Parathyroid adenoma (tissue), 2 donors: ENCODE measurements at regions not wholly inside any gene's neighbourhood (a gene's known extent, or its start where the extent isn't known, plus 50 kb on each side); places are given as distances from the start of the nearest gene placed in this dataset.

Source experiments
- H2AFZ ChIP-seq: fragments of 300-600 bp; sonication (generic); one replicate; pipeline ENCODE4 v1.7.0; 2017; ENCODE audit warnings: antibody characterized with exemption, mild to moderate bottlenecking
- H3K27ac ChIP-seq: fragments of 300-600 bp; sonication (generic); one replicate; pipeline ENCODE4 v1.7.0; 2017
- H3K27me3 ChIP-seq: fragments of 300-600 bp; sonication (generic); one replicate; pipeline ENCODE4 v1.7.0; 2017; ENCODE audit warnings: low read length; ENCODE audit not compliant: control insufficient read depth, insufficient read depth
- H3K36me3 ChIP-seq: fragments of 300-600 bp; sonication (generic); one replicate; pipeline ENCODE4 v1.7.0; 2017; ENCODE audit warnings: low read length; ENCODE audit not compliant: control insufficient read depth, insufficient read depth
- H3K4me1 ChIP-seq: fragments of 300-600 bp; sonication (generic); one replicate; pipeline ENCODE4 v1.7.0; 2017; ENCODE audit warnings: control low read depth
- H3K4me2 ChIP-seq: fragments of 300-600 bp; sonication (generic); one replicate; pipeline ENCODE4 v1.7.0; 2017; ENCODE audit warnings: low read length
- H3K4me3 ChIP-seq: fragments of 300-600 bp; sonication (generic); one replicate; pipeline ENCODE4 v1.7.0; 2017; ENCODE audit warnings: low read depth, low read length
- H3K79me2 ChIP-seq: fragments of 300-600 bp; sonication (generic); one replicate; pipeline ENCODE4 v1.7.0; 2017; ENCODE audit warnings: control low read depth
- H3K9ac ChIP-seq: fragments of 300-600 bp; sonication (generic); one replicate; pipeline ENCODE4 v1.7.0; 2017; ENCODE audit warnings: mild to moderate bottlenecking
- H3K9me3 ChIP-seq: fragments of 300-600 bp; sonication (generic); one replicate; pipeline ENCODE4 v1.7.0; 2017; ENCODE audit warnings: low read length; ENCODE audit not compliant: control insufficient read depth
- CTCF ChIP-seq: fragments of 300-600 bp; sonication (generic); IDR thresholded peaks from one replicate; pipeline ENCODE4 v1.7.0; 2017; ENCODE audit warnings: antibody characterized with exemption, mild to moderate bottlenecking
- donor health status: primary hyperparathyroidism.

- Histone ChIP-seq H3K36me3 (no peaks in the 10 kb centered on the region), H3K27ac (no peak overlapping the region), H3K4me2 (no peak overlapping the region), H3K27me3 (no peaks in the 10 kb centered on the region), H3K4me3 (no peak overlapping the region), H3K9me3 (no peaks in the 10 kb centered on the region), H2AFZ (no peak overlapping the region), H3K79me2 (no peaks in the 10 kb centered on the region), H3K9ac (no peak overlapping the region), H3K4me1 (no peaks in the 10 kb centered on the region)
- no peak for TF ChIP-seq CTCF
Observed at GRCh38 chr5:72565513-72566289, 58.5 kb upstream of the ZNF366 start.

GRCh38 chr5:72562717-72563116 is 55.5 kb upstream of the ZNF366 start:
- H3K9ac ChIP-seq, result no peak overlapping the region
- H3K27ac ChIP-seq, result no peak overlapping the region
- H3K79me2 ChIP-seq, result no peaks in the 10 kb centered on the region
- H2AFZ ChIP-seq, result no peak overlapping the region
- H3K4me1 ChIP-seq, result no peaks in the 10 kb centered on the region
- no peak overlapping the region for H3K4me2 ChIP-seq
- no peaks in the 10 kb centered on the region for H3K36me3 ChIP-seq
- no peak overlapping the region for H3K4me3 ChIP-seq
- no peak for TF ChIP-seq CTCF
- H3K27me3 ChIP-seq, result no peaks in the 10 kb centered on the region
- H3K9me3 ChIP-seq, result no peaks in the 10 kb centered on the region

GRCh38 chr5:72561148-72561972 is 54.1 kb upstream of the ZNF366 start:
- Histone ChIP-seq H3K27me3 (no peaks in the 10 kb centered on the region), H3K4me1 (peaks cover 9% of the 10 kb centered on the region), H3K79me2 (no peaks in the 10 kb centered on the region), H3K9ac (no peak overlapping the region), H3K27ac (no peak overlapping the region), H3K4me3 (no peak overlapping the region), H3K36me3 (no peaks in the 10 kb centered on the region), H2AFZ (no peak overlapping the region), H3K9me3 (no peaks in the 10 kb centered on the region), H3K4me2 (no peak overlapping the region)
- TF ChIP-seq CTCF, result no peak

- peaks cover 14% of the 10 kb centered on the region for H3K4me1 ChIP-seq
- no peaks in the 10 kb centered on the region for H3K36me3 ChIP-seq
- no peaks in the 10 kb centered on the region for H3K79me2 ChIP-seq
- no peak overlapping the region for H3K4me3 ChIP-seq
- H3K4me2 ChIP-seq, result no peak overlapping the region
- no peaks in the 10 kb centered on the region for H3K27me3 ChIP-seq
- H3K9ac ChIP-seq, result no peak overlapping the region
- no peaks in the 10 kb centered on the region for H3K9me3 ChIP-seq
- TF ChIP-seq CTCF, result no peak
- no peak overlapping the region for H3K27ac ChIP-seq
- H2AFZ ChIP-seq, result no peak overlapping the region
Observed at GRCh38 chr5:72559866-72560766, 52.9 kb upstream of the ZNF366 start.
